Amniotic stem cell (primary cell): ENCODE measurements at regions not wholly inside any gene's neighbourhood (a gene's known extent, or its start where the extent isn't known, plus 50 kb on each side); places are given as distances from the start of the nearest gene placed in this dataset.

ENCODE experiments used
- DNase-seq: peaks from one replicate; lab custom pipeline; 2025; lab: John Stamatoyannopoulos, UW

DNA sequence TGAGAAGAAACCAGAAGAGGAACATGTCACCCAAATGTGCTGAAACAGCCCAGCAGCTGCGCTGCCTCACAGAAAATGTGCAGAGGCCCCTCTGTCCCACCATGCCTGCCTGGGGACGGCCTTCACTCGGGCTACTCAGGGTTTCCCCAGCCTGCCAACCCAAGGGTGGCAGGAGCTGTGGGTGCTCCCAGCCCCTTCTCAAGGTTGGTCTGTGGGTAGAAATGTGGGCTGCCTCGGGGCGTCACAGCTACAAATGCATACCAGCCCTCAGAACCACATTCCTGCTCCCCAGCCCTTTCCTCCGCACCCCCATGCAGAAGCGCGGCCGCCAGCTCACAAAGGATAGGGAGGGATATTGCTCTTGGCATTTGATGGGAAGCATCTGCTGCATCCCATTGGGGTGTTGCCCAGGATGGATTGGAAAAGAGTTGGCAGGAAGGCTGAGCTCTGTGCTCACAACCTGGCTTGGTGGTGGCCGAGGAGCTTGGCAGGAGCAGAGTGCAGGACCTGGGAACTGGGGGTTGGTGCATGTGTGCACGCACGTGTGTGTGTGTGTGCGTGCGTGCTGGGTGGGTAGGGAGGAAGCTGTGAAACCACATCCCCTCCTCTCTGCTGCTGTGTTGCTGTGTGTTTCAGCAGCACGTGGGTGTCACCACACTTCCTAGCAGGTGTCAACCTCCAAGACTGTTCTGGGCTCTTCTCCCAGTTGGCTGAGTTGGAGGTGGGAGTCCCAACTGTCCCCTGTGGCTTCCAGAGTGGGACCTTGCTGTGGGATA, 304.4 kb downstream of the SEC14L1 start:
- no peak for DNase-seq

DNA sequence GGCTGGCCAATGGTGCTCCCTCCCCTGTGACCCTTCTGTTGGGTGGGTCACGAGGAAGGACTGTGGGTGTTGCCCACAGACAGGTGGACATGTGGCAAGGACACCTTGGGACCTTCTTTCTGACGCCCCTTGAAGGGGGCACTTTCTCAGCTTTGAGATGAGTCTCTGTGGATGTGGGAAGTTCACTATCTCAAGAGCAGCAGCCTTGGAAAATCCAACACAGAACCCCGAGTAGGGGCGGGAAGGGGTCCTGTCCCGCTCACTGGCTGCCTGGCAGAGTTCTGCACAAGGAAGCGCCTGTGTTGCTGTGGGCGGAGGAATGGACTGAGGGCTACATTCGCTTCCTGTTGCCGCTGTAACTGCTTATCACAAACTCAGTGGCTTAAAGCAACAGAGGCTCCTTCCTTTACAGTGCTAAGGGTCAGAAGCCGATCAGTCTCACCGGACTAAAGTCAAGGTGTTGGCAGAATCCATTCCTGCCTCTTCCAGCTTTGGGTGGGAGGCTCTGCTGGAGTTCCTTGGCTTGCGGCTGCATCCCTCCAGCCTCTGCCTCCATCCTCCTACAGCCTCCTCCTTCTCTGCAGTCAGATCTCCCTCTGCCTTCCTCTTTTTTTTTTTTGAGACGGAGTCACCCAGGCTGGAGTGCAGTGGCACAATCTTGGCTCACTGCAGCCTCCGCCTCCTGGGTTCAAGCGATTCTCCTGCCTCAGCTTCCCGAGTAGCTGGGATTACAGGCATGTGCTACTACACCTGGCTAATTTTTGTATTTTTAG, 305.2 kb downstream of the SEC14L1 start:
- DNase-seq, result no peak

- DNase-seq, result no peak
These were observed 306.3 kb downstream of the SEC14L1 start for GRCh38 chr17:77446940-77447634.

- DNase-seq, result no peak
These were observed 308.7 kb downstream of the SEC14L1 start for GRCh38 chr17:77449373-77449907.

- no peak for DNase-seq
These were observed 309.4 kb downstream of the SEC14L1 start for GRCh38 chr17:77449908-77450741.

DNA sequence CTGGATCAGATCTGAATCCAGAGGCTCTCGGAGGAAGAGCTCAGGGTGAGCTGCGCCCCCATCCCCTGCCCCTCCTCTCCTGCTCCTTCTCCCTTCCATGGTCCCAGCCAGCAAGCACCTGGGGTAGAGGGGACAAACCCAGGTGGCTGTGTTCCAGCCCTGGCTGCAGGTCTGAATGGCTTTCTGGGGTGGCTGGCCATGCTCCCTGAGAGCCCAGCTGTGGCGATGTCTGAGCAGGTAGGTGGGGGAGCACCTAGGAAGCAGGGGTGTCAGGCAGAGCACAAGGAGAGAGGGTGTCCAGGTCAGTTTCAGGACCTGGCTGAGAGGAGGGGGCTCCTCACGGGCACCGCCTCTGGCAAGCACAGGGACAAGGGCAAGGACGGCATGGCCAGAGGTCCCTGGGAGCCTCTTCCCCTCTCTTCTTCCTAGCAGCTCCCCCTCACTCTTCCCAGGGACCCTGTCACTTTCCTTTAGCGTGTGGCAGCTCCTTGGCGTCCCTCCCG, 310.0 kb downstream of the SEC14L1 start:
- DNase-seq, result no peak

DNA sequence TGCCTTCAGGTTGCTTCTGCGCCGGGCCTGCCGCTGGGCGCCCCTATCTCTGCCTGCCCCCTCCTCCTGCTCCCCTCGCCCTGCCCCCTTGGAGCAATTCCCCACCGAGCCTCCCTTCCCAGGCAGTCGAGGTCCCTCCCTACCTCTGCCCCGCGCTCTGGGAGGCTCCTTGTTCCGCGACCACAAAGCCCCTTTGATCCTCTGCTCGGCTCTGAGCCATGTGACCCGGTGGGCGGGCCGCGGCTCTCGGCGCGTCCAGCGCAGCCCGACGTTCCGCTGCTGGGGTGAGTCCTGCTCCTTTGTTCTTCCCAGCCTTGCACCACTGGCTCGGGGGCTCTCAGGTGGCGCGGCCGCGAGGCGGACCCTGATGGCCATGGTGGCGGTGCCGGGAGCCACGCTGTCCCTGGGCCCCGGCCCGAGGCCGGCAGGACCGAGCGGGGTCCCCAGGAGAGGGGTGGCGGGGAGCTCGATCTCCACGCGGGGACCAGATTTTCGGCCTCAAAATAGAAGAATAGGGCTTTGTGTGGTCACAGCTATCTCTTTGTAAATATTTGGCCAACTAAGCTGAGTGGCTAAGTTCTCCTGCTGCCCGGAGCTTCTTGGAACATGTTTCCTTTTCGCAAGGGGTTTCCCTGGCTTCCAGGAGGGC, 310.6 kb downstream of the SEC14L1 start:
- peak; percentile 29 for DNase-seq

GRCh38 chr17:77451894-77452852, 311.4 kb downstream of the SEC14L1 start:
- DNase-seq, result peak; percentile 63

DNA sequence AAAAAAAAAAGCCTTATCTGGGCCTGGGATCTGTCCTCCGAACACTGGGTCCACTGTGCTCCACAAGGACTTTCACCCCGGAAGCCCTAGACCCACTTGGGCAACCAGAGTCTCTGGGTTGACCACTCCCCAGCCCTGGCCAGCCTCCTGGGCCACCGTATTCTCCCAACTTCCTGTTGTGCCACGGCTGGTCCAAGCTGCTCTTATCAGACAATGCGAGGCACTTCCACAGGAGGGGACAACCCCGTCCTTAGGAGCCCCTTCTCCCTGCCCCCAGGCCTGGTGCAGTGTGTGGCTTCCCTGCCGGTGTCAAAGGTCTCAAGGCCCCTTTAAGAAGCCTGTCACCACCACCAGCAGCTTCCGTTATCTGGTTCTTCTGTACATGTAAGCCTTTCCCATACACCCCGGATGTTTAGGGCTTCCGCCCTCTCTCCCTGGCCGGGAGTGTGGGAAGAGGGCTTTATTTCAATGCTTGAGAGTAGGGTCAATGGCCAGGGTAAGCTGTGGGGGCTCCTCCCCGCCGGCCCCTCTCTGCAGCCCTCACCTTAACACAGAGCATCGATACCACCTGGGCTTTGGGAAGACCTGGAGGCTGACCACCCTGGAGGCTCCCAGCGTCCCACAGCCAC, 313.0 kb downstream of the SEC14L1 start:
- no peak for DNase-seq

- DNase-seq, result no peak
These were observed 313.7 kb downstream of the SEC14L1 start for GRCh38 chr17:77454242-77455095.

GRCh38 chr17:77455111-77455890, 314.5 kb downstream of the SEC14L1 start:
- no peak for DNase-seq

- no peak for DNase-seq
These were observed 315.1 kb downstream of the SEC14L1 start for GRCh38 chr17:77455891-77456260.

DNA sequence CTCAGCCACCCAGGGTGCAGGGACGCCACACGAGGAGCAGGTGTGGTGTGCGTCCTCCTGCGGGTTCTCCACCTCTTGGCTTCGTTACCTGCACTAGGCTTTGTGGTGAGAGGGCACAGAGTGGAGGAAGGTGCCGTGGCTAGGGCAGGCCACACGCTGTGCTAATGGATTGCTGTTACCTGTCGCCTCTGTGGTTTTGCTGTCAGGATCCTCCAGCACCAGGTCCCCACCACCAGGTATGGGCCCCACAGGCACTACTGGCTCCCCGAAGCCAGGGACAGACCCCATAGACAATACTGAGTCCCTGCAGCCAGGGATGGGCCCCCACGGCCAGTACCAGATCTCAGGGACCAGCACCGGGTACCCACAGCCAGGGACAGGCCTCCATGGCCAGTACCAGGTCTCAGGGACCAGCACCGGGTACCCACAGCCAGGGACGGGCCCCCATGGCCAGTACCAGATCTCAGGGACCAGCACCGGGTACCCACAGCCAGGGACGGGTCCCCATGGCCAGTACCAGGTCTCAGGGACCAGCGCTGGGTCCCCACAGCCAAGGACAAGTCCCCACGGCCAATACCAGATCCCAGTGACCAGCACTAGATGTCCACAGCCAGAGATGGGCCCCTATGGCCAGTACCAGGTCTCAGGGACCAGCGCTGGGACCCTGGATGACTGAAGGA, 315.6 kb downstream of the SEC14L1 start:
- no peak for DNase-seq

- no peak for DNase-seq
These were observed 316.3 kb downstream of the SEC14L1 start for GRCh38 chr17:77456951-77457548.

GRCh38 chr17:77457572-77458201, 316.9 kb downstream of the SEC14L1 start:
- no peak for DNase-seq
